HG03025 (cell line): ENCODE measurements at regions not wholly inside any gene's neighbourhood (a gene's known extent, or its start where the extent isn't known, plus 50 kb on each side); places are given as distances from the start of the nearest gene placed in this dataset.

Experiments
- ATAC-seq: cut with Tn5 transposase; IDR thresholded peaks from one replicate; pipeline ENCODE4 v1.9.1; 2021; ENCODE audit warnings: mild to moderate bottlenecking, moderate library complexity; ENCODE audit not compliant: unreplicated experiment, low FRiP score

GRCh38 chr12:115660211-115660805 is 617.2 kb downstream of the MED13L start:
- no peak for ATAC-seq

- ATAC-seq, result no peak
These were observed 618.1 kb downstream of the MED13L start for GRCh38 chr12:115659422-115659821.

- no peak for ATAC-seq
These were observed 620.1 kb downstream of the MED13L start for GRCh38 chr12:115657081-115658013.

GRCh38 chr12:115650026-115650425 is 627.5 kb downstream of the MED13L start:
- ATAC-seq, result no peak

GRCh38 chr12:115648463-115648862 is 629.0 kb downstream of the MED13L start:
- no peak for ATAC-seq

- no peak for ATAC-seq
These were observed 631.3 kb downstream of the MED13L start for GRCh38 chr12:115646210-115646609.

- no peak for ATAC-seq
These were observed 636.6 kb downstream of the MED13L start for GRCh38 chr12:115640929-115641328.

- no peak for ATAC-seq
These were observed 637.9 kb downstream of the MED13L start for GRCh38 chr12:115639648-115640012.

GRCh38 chr12:115638733-115639647 is 638.5 kb downstream of the MED13L start:
- ATAC-seq, result no peak

GRCh38 chr12:115636546-115636945 is 640.9 kb downstream of the MED13L start:
- no peak for ATAC-seq

GRCh38 chr12:115632308-115632707 is 645.2 kb downstream of the MED13L start:
- no peak for ATAC-seq

GRCh38 chr12:115630136-115630535 is 647.4 kb downstream of the MED13L start:
- no peak for ATAC-seq

- ATAC-seq, result no peak
These were observed 651.3 kb downstream of the MED13L start for GRCh38 chr12:115626210-115626609.

- ATAC-seq, result no peak
These were observed 653.6 kb downstream of the MED13L start for GRCh38 chr12:115623764-115624334.

- ATAC-seq, result no peak
These were observed 654.2 kb downstream of the MED13L start for GRCh38 chr12:115623275-115623674.

GRCh38 chr12:115620816-115621215 is 656.7 kb downstream of the MED13L start:
- no peak for ATAC-seq

GRCh38 chr12:115619889-115620288 is 657.6 kb downstream of the MED13L start:
- no peak for ATAC-seq

GRCh38 chr12:115619061-115619460 is 658.4 kb downstream of the MED13L start:
- ATAC-seq, result no peak

GRCh38 chr12:115618105-115618504 is 659.4 kb downstream of the MED13L start:
- ATAC-seq, result no peak

- ATAC-seq, result no peak
These were observed 660.1 kb downstream of the MED13L start for GRCh38 chr12:115617391-115617790.

GRCh38 chr12:115611477-115611876 is 666.0 kb downstream of the MED13L start:
- ATAC-seq, result no peak
